GM20000 (cell line): ENCODE measurements at regions not wholly inside any gene's neighbourhood (a gene's known extent, or its start where the extent isn't known, plus 50 kb on each side); places are given as distances from the start of the nearest gene placed in this dataset.

Source experiments
- DNase-seq: peaks from one replicate; pipeline ENCODE4 v3.0.0; 2012; ENCODE audit warnings: low spot score
- CTCF ChIP-seq: IDR thresholded peaks from 2 replicates; pipeline ENCODE4 v1.5.1; 2012; ENCODE audit warnings: mild to moderate bottlenecking, control low read depth; ENCODE audit errors: extremely low read depth, missing control alignments

- no peak for TF ChIP-seq CTCF
- no peak for DNase-seq
Observed at GRCh38 chr1:8267307-8267706, 50.6 kb upstream of the SLC45A1 start.

GRCh38 chr1:8266436-8267165, 51.3 kb upstream of the SLC45A1 start:
- no peak for TF ChIP-seq CTCF
- DNase-seq, result no peak

- TF ChIP-seq CTCF, result no peak
- no peak for DNase-seq
Observed at GRCh38 chr1:8263791-8264190, 54.1 kb upstream of the SLC45A1 start.

DNA sequence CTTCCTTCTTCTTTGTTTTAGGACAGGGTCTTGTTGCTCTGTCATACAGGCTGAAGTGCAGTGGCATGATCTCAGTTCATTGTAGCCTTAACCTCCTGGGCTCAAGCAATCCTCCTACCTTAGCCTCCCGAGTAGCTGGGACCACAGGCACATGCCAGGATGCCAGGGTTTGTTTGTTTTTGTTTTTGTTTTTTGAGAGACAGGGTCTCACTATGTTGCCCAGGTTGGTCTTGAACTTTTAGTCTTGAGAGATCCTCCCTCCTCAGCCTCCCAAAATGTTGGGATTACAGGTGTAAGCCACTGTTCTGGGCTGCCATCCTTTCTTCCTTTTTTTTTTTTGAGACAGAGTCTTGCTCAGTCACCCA, 56.5 kb upstream of the SLC45A1 start:
- DNase-seq, result no peak
- TF ChIP-seq CTCF, result no peak

GRCh38 chr1:8259498-8260290, 58.2 kb upstream of the SLC45A1 start:
- no peak for DNase-seq
- no peak for TF ChIP-seq CTCF

- DNase-seq, result no peak
- TF ChIP-seq CTCF, result no peak
Observed at GRCh38 chr1:8257621-8258020, 60.3 kb upstream of the SLC45A1 start.

DNA sequence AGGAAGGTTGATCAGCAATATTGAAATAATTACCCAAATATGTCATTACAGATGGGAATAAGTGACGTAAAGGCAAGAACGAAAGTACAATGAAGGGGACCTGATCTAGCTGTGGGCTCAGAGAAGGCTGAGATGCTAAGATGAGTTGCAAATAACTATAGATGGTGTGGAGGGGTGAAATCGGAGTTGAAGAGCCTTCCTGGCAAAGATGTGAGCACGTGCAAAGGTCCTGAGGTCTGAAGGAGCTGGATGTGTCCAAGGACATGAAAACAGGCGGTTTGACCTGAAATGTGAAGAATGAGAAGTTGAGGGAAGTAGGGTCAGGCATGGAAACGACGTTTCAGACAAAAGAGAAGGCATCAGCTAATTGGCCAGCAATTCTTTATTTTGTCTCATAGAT, 61.6 kb upstream of the SLC45A1 start:
- TF ChIP-seq CTCF, result no peak
- no peak for DNase-seq
